Stimulated activated naive CD4-positive, alpha-beta T cell treated with Interleukin-2 at 50 U/mL for 16 hours (primary cell): ENCODE measurements at regions not wholly inside any gene's neighbourhood (a gene's known extent, or its start where the extent isn't known, plus 50 kb on each side); places are given as distances from the start of the nearest gene placed in this dataset.

Experiments used
- DNase-seq: peaks from one replicate; lab custom pipeline; 2025; lab: John Stamatoyannopoulos, UW

- DNase-seq = no peak
These were observed 171.6 kb upstream of the ZNF507 start for GRCh38 chr19:32173836-32174235.

- DNase-seq = no peak
These were observed 170.9 kb upstream of the ZNF507 start for GRCh38 chr19:32174386-32175113.

- DNase-seq = no peak
These were observed 168.8 kb upstream of the ZNF507 start for GRCh38 chr19:32176591-32176990.

- DNase-seq = no peak
These were observed 167.7 kb upstream of the ZNF507 start for GRCh38 chr19:32177686-32178085.

GRCh38 chr19:32178401-32178800, 167.0 kb upstream of the ZNF507 start:
- DNase-seq = no peak

- DNase-seq = no peak
These were observed 166.5 kb upstream of the ZNF507 start for GRCh38 chr19:32178956-32179355.

GRCh38 chr19:32181216-32181920, 164.0 kb upstream of the ZNF507 start:
- DNase-seq = no peak

GRCh38 chr19:32186542-32187330, 158.7 kb upstream of the ZNF507 start:
- DNase-seq = no peak

- no peak for DNase-seq
These were observed 156.5 kb upstream of the ZNF507 start for GRCh38 chr19:32188921-32189320.

- no peak for DNase-seq
These were observed 155.3 kb upstream of the ZNF507 start for GRCh38 chr19:32189956-32190706.

GRCh38 chr19:32191921-32192320, 153.5 kb upstream of the ZNF507 start:
- DNase-seq = no peak

- no peak for DNase-seq
These were observed 149.5 kb upstream of the ZNF507 start for GRCh38 chr19:32195706-32196610.

- DNase-seq = no peak
These were observed 148.6 kb upstream of the ZNF507 start for GRCh38 chr19:32196690-32197420.

- no peak for DNase-seq
These were observed 147.2 kb upstream of the ZNF507 start for GRCh38 chr19:32197896-32198882.

- DNase-seq = no peak
These were observed 145.8 kb upstream of the ZNF507 start for GRCh38 chr19:32199501-32200040.

- no peak for DNase-seq
These were observed 144.9 kb upstream of the ZNF507 start for GRCh38 chr19:32200312-32201038.

GRCh38 chr19:32201211-32201610, 144.2 kb upstream of the ZNF507 start:
- DNase-seq = no peak

- no peak for DNase-seq
These were observed 143.8 kb upstream of the ZNF507 start for GRCh38 chr19:32201636-32202051.
